Epithelial cell of proximal tubule (primary cell): ENCODE measurements at regions not wholly inside any gene's neighbourhood (a gene's known extent, or its start where the extent isn't known, plus 50 kb on each side); places are given as distances from the start of the nearest gene placed in this dataset.

Experiments
- DNase-seq: peaks from one replicate; pipeline ENCODE4 v3.0.0-alpha.2; 2011; ENCODE audit warnings: low read depth
- H3K4me3 ChIP-seq: 2 replicates; pipeline ENCODE4 v1.5.1; 2011; ENCODE audit warnings: low read depth, mild to moderate bottlenecking, low read length
- CTCF ChIP-seq: conservative IDR thresholded peaks from 2 replicates; pipeline ENCODE4 v1.5.1; 2012; ENCODE audit warnings: low read depth, mild to moderate bottlenecking, low read length

DNA sequence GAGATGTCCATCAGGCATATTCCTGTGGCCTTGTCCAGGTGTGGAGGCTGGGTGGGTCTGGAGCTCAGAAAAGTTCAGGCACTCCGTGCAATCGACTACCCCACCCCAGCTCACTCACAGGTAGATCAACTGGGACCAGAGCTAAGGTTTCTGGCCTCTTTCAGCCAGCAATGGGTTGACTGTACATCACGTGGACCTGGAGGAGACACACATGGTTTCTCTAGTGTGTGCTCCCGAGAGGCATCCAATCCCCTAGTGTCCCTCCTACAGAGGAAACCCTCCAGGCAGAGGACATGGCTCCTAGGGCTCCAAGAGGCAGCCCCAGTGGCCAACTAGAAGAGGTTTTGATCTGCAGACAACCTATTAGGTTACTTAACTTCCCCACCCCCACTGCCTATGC is 119.5 kb upstream of the RGS6 start:
- no peak for TF ChIP-seq CTCF
- DNase-seq: no peak
- no peak overlapping the region for H3K4me3 ChIP-seq

DNA sequence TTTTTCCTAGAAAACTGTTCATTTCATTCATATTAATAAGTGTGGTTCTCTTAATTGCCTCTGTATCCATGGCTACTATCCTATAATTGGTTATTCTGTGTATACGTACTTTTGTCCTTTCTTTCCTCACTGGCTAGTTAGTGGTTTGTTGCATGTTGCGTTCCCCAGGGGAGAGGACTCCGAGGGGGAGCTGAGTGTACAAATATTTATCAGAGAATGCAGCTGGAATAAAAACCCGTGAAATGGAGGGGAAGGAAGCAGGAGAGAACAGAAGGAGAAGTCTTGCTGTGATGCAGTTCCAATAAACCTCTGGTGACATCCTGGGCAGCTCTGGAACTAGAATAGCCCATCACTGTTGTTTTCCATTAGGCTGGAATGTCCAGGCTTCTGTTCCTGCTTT is 117.1 kb upstream of the RGS6 start:
- no peak for TF ChIP-seq CTCF
- no peak overlapping the region for H3K4me3 ChIP-seq
- no peak for DNase-seq

GRCh38 chr14:71824816-71825215 is 107.4 kb upstream of the RGS6 start:
- no peak for DNase-seq
- no peak for TF ChIP-seq CTCF

DNA sequence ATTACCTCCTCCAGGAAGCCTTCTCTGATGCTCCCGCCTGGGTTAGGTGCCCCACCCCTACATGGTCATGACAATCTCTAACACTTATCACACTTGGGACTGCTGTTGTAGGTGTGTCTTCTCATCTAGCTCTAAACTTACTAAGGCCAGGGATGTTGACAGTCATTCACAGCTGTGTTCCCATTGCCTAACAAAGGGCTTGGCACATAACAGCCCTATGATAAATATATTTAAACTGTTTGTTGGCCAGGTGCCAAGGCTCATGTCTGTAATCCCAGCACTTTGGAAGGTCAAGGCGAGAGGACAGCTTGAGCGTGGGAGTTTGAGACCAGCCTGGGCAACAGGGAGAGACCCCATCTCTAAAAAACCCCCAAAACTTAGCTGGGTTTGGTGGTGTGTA is 98.8 kb upstream of the RGS6 start:
- H3K4me3 ChIP-seq: no peak overlapping the region
- DNase-seq: no peak
- TF ChIP-seq CTCF: no peak

More at GRCh38 chr14:71824816-71825215, 107.4 kb upstream of the RGS6 start:
- H3K4me3 ChIP-seq: no peak overlapping the region

DNA sequence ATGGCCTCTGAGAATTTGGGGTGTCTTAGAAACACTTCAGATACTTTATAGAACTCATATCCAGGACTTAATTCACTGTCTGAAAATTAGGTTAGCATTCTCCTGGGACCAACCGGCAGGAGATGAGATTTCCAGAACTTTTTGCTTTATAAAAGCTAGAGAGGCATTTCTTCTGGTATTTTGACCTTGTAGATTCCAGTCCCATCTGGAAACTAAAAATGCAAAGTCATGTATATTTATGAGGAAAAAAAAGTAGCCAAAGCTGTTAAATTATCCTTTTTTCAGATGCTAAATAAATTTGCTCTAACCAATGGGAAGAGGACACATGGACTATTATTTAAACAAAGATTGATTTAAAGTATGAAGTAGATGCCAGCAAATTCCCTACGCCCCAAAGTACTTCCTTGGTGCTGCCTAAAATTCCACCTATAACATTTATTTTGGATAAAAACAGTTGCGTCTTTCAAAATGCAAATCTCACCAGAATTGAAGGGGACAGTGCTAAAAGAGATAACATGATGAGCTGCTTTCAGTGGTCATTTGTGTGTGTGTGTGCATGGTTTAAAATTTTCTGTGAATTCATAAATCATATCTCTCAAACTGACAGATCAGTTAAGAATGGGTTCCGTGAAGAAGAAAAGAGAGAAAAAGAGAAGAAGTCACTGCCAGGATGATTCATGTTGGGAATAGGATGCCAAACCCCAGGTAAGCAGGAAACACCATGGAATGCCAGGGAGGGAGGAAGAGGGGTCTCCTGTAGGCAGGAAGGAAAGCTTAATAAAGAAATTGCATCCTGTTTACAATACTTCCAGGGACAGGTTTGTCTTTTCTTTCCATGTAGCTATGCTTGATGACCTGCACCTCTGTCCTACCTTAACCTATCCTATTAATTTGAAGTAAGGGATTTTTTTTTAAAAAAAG is 97.7 kb upstream of the RGS6 start:
- DNase-seq: no peak
- TF ChIP-seq CTCF: no peak
- no peak overlapping the region for H3K4me3 ChIP-seq

DNA sequence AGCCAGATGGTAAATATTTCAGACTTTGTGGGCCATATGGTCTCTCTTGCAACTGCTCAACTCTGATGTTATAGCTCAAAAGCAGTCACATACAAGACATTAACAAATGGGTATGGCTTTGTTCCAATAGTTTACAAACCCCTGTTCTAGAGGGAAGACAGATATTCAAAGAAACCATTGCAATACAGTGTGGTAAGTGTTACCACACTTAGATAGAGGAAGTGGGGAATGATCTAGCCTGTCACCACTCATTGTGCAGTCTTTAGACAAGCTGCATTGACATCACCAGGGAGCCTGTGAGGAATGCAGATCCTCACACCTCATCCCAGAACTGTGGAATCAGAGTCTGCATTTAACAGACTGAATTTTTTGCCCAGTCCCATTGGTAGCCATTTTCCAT is 80.0 kb upstream of the RGS6 start:
- no peak for DNase-seq
- H3K4me3 ChIP-seq: no peak overlapping the region
- TF ChIP-seq CTCF: no peak
